Natural killer cell treated with Interleukin-12 subunit alpha and Interleukin-12 subunit beta and Interleukin-15 and Interleukin-18, amount 100 ng/mL, for 72 hours (primary cell): ENCODE measurements at regions not wholly inside any gene's neighbourhood (a gene's known extent, or its start where the extent isn't known, plus 50 kb on each side); places are given as distances from the start of the nearest gene placed in this dataset.

ENCODE experiments used
- ATAC-seq, 2 donors: fragments of 150-1000 bp; cut with Tn5 transposase in 1 of 2; sonication (Bioruptor Pico), chemical (Tn5 transposase) in 1 of 2; 2 replicates each; pipeline ENCODE4 v1.10.0; 2021
- DNase-seq: peaks from one replicate; pipeline ENCODE4 v3.0.0; 2022; ENCODE audit warnings: low spot score
- H3K27ac Mint-ChIP-seq, 2 donors: 1 replicate in 1 of 2; 2 replicates in 1 of 2; pipeline ENCODE4 v1.8.0; 2022; ENCODE audit warnings: mixed read lengths in 2 of 2, mild to moderate bottlenecking in 1 of 2, moderate library complexity in 1 of 2
- H3K27me3 Mint-ChIP-seq, 2 donors: 1 replicate in 1 of 2; 2 replicates in 1 of 2; pipeline ENCODE4 v1.8.0; 2022; ENCODE audit warnings: mixed read lengths in 2 of 2
- H3K36me3 Mint-ChIP-seq: one replicate; pipeline ENCODE4 v1.8.0; 2022; ENCODE audit warnings: mixed read lengths
- H3K4me1 Mint-ChIP-seq, 2 donors: 1 replicate in 1 of 2; 2 replicates in 1 of 2; pipeline ENCODE4 v1.8.0; 2022; ENCODE audit warnings: low read depth in 2 of 2, mixed read lengths in 2 of 2, mild to moderate bottlenecking in 1 of 2
- H3K4me3 Mint-ChIP-seq: one replicate; pipeline ENCODE4 v1.8.0; 2022; ENCODE audit warnings: mixed read lengths
- H3K9me3 Mint-ChIP-seq: 2 replicates; pipeline ENCODE4 v1.8.0; 2022; ENCODE audit warnings: mixed read lengths

DNA sequence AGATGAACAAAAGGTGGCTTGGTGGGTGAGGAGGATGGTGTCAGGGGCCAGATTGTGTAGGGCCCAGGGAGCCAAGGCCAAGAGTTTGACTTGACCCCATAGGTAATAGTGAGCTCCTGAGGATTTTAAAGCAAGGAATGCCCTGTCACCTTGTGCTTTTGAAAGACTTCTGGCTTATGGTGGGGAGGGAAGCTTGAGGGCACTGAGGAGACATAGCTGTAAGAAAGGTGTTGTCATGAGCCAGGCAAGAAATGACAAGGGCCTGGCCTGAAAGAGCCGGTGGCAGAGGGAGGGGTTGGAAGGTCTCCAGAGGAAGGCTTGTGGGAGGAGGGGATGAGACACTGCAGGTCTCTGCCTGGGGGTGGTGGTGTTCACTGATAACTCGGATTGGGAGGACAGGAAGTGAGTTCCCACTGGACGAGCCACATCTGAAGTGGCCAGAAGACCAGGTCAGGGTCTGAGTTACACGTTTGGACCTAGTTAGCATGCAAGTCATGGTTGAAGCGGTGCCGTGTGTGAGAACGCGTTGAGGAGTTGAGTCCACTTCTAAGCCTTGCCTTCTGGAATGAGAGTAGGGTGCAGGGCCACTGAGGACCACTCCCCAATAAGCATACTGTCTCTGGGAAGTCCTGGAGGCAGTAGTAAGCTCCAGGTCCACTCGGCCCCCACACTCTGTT, 64.3 kb downstream of the TET3 start:
- Mint-ChIP-seq H3K4me3 (no peak overlapping the region), H3K9me3 (no peaks in the 10 kb centered on the region), H3K4me1 (peaks cover 37 to 54% of the 10 kb centered on the region in 2 donors), H3K27me3 (no peaks in the 10 kb centered on the region), H3K27ac (peak overlapping the region in 1 of 2 donors; percentile 22), H3K36me3 (no peaks in the 10 kb centered on the region)
- no peak for ATAC-seq
- DNase-seq = no peak

GRCh38 chr2:74050151-74050550, 65.4 kb downstream of the TET3 start:
- no peak for DNase-seq
- Mint-ChIP-seq H3K4me1 (peaks cover 44 to 53% of the 10 kb centered on the region in 2 donors), H3K36me3 (no peaks in the 10 kb centered on the region), H3K9me3 (no peaks in the 10 kb centered on the region), H3K4me3 (no peak overlapping the region), H3K27me3 (no peaks in the 10 kb centered on the region), H3K27ac (no peak overlapping the region)
- ATAC-seq = no peak

DNA sequence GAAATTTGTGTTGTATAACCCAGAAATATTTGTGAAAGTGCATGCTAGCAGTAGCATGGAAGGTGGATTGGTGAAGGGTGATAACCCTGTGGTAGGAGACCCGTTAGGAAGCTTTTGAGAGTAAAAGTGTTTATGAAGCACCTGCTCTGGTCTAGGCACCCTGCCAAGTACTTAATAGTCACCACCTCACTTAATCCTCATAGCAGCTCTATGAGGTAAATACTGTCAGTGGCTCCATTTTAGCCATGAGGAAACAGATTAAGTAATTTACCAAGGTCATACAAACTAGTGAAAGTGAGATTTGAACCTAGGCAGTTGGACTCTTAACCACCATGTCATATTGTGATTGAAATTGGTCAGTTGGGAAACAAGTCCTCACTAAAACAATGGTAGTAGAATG, 66.8 kb downstream of the TET3 start:
- no peaks in the 10 kb centered on the region for H3K9me3 Mint-ChIP-seq
- peak overlapping the region; percentile 23 for H3K4me3 Mint-ChIP-seq
- H3K4me1 Mint-ChIP-seq = peaks cover 36 to 48% of the 10 kb centered on the region in 2 donors
- DNase-seq = no peak
- H3K27me3 Mint-ChIP-seq = no peaks in the 10 kb centered on the region
- peak overlapping the region in 1 of 2 donors; percentile 57 for H3K27ac Mint-ChIP-seq
- peak; percentile 37 to 48 for ATAC-seq
- H3K36me3 Mint-ChIP-seq = no peaks in the 10 kb centered on the region

- peak overlapping the region; percentile 45 to 77 for H3K27ac Mint-ChIP-seq
- DNase-seq (no peak), ATAC-seq (peak; percentile 80)
- H3K9me3 Mint-ChIP-seq = no peaks in the 10 kb centered on the region
- H3K4me3 Mint-ChIP-seq = peak overlapping the region; percentile 38
- peaks cover 36 to 49% of the 10 kb centered on the region in 2 donors for H3K4me1 Mint-ChIP-seq
- no peaks in the 10 kb centered on the region for H3K36me3 Mint-ChIP-seq
- H3K27me3 Mint-ChIP-seq = no peaks in the 10 kb centered on the region
These were observed 68.3 kb downstream of the TET3 start for GRCh38 chr2:74052732-74053710.

GRCh38 chr2:74053959-74054715, 69.4 kb downstream of the TET3 start:
- H3K4me3 Mint-ChIP-seq = peak overlapping the region; percentile 38
- peak overlapping the region; percentile 45 to 77 for H3K27ac Mint-ChIP-seq

GRCh38 chr2:74059137-74059775, 74.5 kb downstream of the TET3 start:
- Mint-ChIP-seq H3K27me3 (no peaks in the 10 kb centered on the region), H3K4me1 (peaks cover 11 to 19% of the 10 kb centered on the region in 2 donors), H3K36me3 (peaks cover 5% of the 10 kb centered on the region), H3K4me3 (no peak overlapping the region), H3K9me3 (no peaks in the 10 kb centered on the region), H3K27ac (no peak overlapping the region)
- ATAC-seq = no peak
- no peak for DNase-seq

More at GRCh38 chr2:74053959-74054715, 69.4 kb downstream of the TET3 start:
- Mint-ChIP-seq H3K9me3 (no peaks in the 10 kb centered on the region), H3K4me1 (peaks cover 30 to 41% of the 10 kb centered on the region in 2 donors), H3K27me3 (no peaks in the 10 kb centered on the region), H3K36me3 (no peaks in the 10 kb centered on the region)
- no peak for ATAC-seq
- DNase-seq = no peak

DNA sequence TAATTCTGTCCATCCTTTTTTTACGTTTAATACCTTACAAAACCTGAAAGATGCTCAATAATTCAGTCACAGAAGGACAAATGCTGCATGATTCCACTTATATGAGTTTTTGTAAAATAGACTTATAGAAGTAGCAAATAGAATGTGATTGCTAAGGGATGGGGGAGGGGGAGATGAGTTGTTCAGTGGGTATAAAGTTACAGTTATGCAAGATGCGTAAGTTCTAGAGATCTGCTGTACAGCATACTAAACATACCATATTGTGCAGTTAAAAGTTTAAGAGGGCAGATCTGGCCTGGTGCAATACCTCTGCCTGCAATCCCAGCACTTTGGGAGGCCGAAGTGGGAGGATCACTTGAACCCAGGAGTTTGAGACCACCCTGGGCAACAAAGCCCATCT, 78.8 kb downstream of the TET3 start:
- no peak overlapping the region for H3K27ac Mint-ChIP-seq
- no peaks in the 10 kb centered on the region for H3K27me3 Mint-ChIP-seq
- H3K36me3 Mint-ChIP-seq = peaks cover 5% of the 10 kb centered on the region
- no peak for DNase-seq
- H3K4me1 Mint-ChIP-seq = peaks cover 18 to 20% of the 10 kb centered on the region in 2 donors
- H3K9me3 Mint-ChIP-seq = no peaks in the 10 kb centered on the region
- no peak overlapping the region for H3K4me3 Mint-ChIP-seq
- no peak for ATAC-seq

- no peak overlapping the region for H3K27ac Mint-ChIP-seq
- no peak overlapping the region for H3K4me3 Mint-ChIP-seq
These were observed 80.7 kb downstream of the TET3 start for GRCh38 chr2:74065456-74065855.

GRCh38 chr2:74066491-74067203, 81.1 kb downstream of the BOLA3 start:
- H3K9me3 Mint-ChIP-seq = no peaks in the 10 kb centered on the region
- no peaks in the 10 kb centered on the region for H3K36me3 Mint-ChIP-seq
- peaks cover 13 to 14% of the 10 kb centered on the region in 2 donors for H3K4me1 Mint-ChIP-seq
- H3K27ac Mint-ChIP-seq = peak overlapping the region in 1 of 2 donors; percentile 60
- no peak for DNase-seq
- no peaks in the 10 kb centered on the region for H3K27me3 Mint-ChIP-seq
- H3K4me3 Mint-ChIP-seq = no peak overlapping the region
- no peak for ATAC-seq

More at GRCh38 chr2:74065456-74065855, 80.7 kb downstream of the TET3 start:
- Mint-ChIP-seq H3K36me3 (no peaks in the 10 kb centered on the region), H3K9me3 (no peaks in the 10 kb centered on the region), H3K27me3 (no peaks in the 10 kb centered on the region), H3K4me1 (peaks cover 13 to 14% of the 10 kb centered on the region in 2 donors)
- ATAC-seq (no peak), DNase-seq (no peak)

DNA sequence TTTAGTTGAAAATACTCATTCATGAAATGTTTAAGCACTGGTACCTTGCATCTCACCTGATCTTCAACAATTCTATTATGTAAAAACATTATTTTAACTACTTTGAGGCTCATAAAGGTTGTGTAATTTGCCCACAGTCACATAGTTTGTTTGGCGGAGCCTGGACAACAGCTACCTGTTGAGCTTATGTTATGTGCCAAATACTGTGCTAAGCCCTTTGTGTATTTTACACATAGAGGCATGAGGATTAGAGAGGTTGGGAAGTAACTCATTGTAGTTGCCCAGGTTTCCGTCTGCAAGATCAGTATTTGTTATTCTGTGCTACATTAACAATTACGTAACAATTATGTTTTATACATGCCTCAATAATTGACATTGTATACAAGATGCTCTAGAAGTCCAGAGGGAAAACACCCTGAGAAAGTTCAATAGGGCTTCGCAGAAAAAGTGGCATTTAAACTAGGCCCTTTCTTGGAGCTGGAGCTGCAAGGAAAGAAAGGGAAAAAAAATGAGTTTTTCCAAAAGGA, 80.4 kb downstream of the BOLA3 start:
- peak overlapping the region in 1 of 2 donors; percentile 60 for H3K27ac Mint-ChIP-seq
- H3K4me1 Mint-ChIP-seq = peaks cover 17 to 19% of the 10 kb centered on the region in 2 donors
- no peaks in the 10 kb centered on the region for H3K9me3 Mint-ChIP-seq
- H3K4me3 Mint-ChIP-seq = no peak overlapping the region
- DNase-seq = no peak
- H3K36me3 Mint-ChIP-seq = no peaks in the 10 kb centered on the region
- H3K27me3 Mint-ChIP-seq = no peaks in the 10 kb centered on the region
- ATAC-seq = no peak

DNA sequence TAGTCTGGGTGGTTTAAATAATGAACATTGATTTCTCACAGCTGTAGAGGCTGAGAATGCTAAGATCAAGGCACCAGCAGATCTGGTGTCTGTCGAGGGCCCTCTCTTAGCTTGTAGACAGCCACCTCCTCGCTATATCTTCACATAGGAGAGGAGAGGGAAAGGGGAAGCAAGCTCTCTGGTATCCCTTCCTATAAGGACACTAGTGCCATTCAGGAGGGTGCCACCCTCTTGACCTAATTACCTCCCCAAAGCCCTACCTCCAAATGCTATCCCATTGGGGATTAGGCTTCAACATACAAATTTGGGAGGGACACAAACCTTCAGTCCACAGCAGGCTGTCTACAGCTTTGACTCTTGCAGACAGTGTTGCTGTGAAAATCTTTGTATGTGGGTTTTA, 76.7 kb downstream of the BOLA3 start:
- DNase-seq (no peak), ATAC-seq (no peak)
- Mint-ChIP-seq H3K4me3 (no peak overlapping the region), H3K4me1 (peaks cover 25 to 32% of the 10 kb centered on the region in 2 donors), H3K36me3 (no peaks in the 10 kb centered on the region), H3K27ac (no peak overlapping the region), H3K27me3 (no peaks in the 10 kb centered on the region), H3K9me3 (no peaks in the 10 kb centered on the region)

GRCh38 chr2:74071426-74071825, 76.3 kb downstream of the BOLA3 start:
- ATAC-seq = no peak
- Mint-ChIP-seq H3K36me3 (no peaks in the 10 kb centered on the region), H3K4me1 (peaks cover 25 to 34% of the 10 kb centered on the region in 2 donors), H3K4me3 (no peak overlapping the region), H3K9me3 (no peaks in the 10 kb centered on the region), H3K27ac (no peak overlapping the region), H3K27me3 (no peaks in the 10 kb centered on the region)
- no peak for DNase-seq
